HG03196 (cell line): ENCODE measurements at regions not wholly inside any gene's neighbourhood (a gene's known extent, or its start where the extent isn't known, plus 50 kb on each side); places are given as distances from the start of the nearest gene placed in this dataset.

ENCODE experiments used
- ATAC-seq: cut with Tn5 transposase; IDR thresholded peaks from one replicate; pipeline ENCODE4 v1.9.1; 2021; ENCODE audit not compliant: unreplicated experiment

DNA sequence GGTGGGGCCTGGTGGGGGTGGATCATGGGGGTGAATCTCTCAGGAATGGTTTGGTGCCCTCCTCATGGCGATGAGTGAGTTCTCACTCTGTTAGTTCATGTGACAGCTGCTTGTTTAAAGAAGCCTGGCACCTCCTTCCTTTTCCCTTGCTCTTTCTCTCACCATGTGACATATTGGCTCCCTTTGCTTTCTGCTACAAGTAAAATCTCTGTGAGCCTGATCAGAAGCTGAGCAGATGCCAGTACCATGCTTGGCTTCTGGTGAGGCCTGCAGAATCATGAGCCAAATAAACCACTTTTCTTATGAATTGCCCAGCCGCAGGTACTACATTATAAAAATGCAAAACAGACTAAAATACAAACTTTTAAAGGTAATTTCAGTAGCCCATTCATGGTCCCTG is 73.4 kb upstream of the TEX51 start:
- ATAC-seq: no peak

- no peak for ATAC-seq
Measured at GRCh38 chr2:126826491-126826890, 72.2 kb upstream of the TEX51 start.

GRCh38 chr2:126827371-126827770 is 71.3 kb upstream of the TEX51 start:
- ATAC-seq: no peak

GRCh38 chr2:126828051-126828450 is 70.6 kb upstream of the TEX51 start:
- ATAC-seq: no peak

- no peak for ATAC-seq
Measured at GRCh38 chr2:126828491-126828890, 70.2 kb upstream of the TEX51 start.

- no peak for ATAC-seq
Measured at GRCh38 chr2:126831234-126832005, 67.3 kb upstream of the TEX51 start.

- no peak for ATAC-seq
Measured at GRCh38 chr2:126832014-126832413, 66.7 kb upstream of the TEX51 start.

GRCh38 chr2:126832757-126833156 is 65.9 kb upstream of the TEX51 start:
- ATAC-seq: no peak

DNA sequence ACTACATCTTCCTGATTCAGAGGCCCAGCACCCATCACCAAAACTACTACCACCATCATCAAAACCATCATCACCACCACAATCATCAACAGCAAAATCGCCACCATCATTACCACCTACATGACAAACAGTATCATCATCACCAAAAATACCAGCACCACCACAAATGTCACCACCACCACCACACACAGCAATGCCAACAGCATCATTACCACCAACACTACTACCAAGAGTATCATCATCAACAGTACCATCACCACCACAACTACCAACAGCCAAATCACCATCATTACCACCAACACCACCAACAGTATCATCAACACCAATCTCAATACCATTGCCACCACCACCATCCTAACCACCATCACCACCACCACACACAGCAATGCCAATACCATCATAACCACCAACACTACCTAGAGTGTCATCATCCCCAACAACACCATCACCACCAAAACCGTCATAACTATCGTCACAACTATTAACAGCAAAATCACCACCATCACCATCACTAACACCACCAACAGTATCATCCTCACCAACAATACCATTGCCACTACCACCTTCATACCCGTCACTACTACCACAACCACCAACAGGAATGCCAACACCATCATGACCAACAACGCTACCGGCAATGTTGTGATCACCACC is 64.6 kb upstream of the TEX51 start:
- ATAC-seq: no peak

- ATAC-seq: no peak
Measured at GRCh38 chr2:126835261-126835660, 63.4 kb upstream of the TEX51 start.

GRCh38 chr2:126835831-126836230 is 62.9 kb upstream of the TEX51 start:
- no peak for ATAC-seq

DNA sequence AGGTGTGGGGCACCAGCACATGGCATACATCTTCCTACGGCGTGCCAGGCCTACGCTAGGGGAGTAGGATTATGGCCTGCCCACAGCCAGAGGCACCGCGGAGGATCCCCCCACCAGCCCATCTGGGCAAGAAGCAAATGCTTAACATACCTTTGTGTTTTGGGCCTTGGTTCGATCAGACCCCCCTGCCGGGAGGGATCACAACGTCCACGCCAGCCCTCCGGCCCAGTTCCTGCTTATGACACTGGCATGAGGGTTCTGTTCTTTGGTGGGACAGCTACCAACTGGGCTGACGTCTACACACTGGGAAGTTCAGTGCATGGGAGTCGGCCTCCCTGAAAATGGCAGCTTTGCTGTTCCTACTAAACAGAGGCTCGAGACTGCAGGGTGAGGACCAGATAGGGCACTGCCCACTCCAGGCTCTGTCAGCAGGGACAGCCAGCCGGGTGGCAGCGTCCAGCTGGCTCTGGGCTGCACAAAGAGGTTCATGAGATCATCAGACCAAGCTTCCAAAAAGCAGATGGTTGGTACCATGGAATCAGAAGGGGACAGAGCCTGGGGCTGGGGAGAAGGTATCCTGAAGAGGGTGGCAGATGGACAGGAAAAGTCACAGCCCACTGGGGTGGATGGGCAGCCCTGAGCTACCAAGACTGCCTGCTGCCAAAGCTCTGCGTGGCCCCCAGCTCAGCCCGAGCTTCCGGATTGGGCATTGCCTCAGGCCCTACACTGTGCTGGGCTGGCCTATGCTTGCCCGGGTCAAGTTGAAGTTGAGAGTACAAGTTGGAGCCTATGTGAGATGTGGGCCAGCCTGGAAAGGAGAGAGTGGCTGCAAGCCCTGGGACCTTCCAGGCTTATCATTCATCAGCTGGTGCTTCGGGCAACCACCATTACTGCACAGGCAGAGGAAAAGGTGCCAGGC is 61.7 kb upstream of the TEX51 start:
- ATAC-seq: no peak

GRCh38 chr2:126837966-126838715 is 60.5 kb upstream of the TEX51 start:
- ATAC-seq: no peak

DNA sequence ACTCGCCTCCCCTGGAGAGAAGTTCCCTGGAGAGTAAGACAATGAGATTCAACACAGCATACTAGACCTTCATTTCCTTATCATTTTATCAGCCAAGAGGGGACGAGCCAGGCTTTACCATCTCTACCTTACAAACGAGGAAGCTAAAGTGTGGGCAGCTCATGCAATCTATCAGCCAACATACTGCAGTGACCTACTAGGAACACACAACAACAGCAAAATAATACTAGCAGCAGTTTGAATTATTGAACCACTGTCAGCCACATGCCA is 60.0 kb upstream of the TEX51 start:
- ATAC-seq: no peak

DNA sequence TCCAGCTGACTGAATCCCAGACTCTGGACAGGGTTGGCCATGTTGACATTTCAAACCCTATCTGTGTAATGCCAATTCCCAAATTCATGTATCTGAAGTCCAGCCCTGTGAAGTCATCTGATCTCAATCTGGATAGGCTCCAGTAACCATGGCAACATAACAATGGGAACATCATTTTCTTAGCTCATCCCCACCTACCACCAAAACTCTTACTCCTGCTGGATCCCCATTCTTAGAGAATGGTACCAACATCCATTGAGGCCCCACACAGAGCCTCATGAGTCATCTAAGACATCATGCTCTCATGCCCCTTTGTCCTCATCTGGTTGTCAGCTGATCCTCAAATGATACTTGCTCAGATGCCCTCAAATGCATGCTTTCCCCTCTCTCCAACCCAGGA is 58.9 kb upstream of the TEX51 start:
- ATAC-seq: no peak

DNA sequence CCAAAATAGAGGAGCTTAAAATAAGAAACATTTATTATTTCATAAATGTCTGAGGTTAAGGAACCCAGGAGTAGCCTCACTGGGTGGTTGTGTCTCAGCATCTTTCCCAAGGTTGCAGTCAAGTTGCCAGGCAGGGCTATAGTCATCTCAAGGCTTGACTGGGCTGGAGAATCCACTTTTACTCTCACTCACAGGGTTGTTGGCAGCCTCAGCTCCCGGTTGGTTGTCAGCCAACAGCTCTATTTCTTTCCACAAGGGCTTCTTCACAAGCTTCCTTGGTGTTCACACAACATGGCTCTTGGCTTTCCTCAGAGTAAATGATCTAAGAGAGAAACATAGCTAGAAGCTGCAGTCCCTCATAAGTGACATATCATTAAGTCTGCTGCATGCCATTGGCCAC is 55.6 kb upstream of the TEX51 start:
- no peak for ATAC-seq

GRCh38 chr2:126846241-126846640 is 52.4 kb upstream of the TEX51 start:
- no peak for ATAC-seq
